Activated CD8-positive, alpha-beta T cell treated with anti-CD3 and anti-CD28 coated beads for 36 hours (primary cell): ENCODE measurements at regions not wholly inside any gene's neighbourhood (a gene's known extent, or its start where the extent isn't known, plus 50 kb on each side); places are given as distances from the start of the nearest gene placed in this dataset.

Experiments used
- ATAC-seq: fragments of 200-7000 bp; cut with Tn5 transposase; one replicate; pipeline ENCODE4 v1.10.0; 2021; ENCODE audit warnings: mild to moderate bottlenecking, moderate library complexity
- CTCF ChIA-PET: fragments of 350-600 bp; sonication (Branson Sonifier 250); formaldehyde crosslinking; loops from one replicate; lab custom pipeline; 2021; ENCODE audit warnings: antibody characterized with exemption; lab: Charles Lee
- POLR2A ChIA-PET: fragments of 350-600 bp; sonication (Branson Sonifier 250); formaldehyde crosslinking; loops from one replicate; lab custom pipeline; 2021; ENCODE audit warnings: antibody characterized with exemption; lab: Charles Lee
- DNase-seq: peaks from one replicate; pipeline ENCODE4 v3.0.0-alpha.2; 2020
- H3K27ac Mint-ChIP-seq: one replicate; pipeline ENCODE4 v1.8.0; 2021; ENCODE audit warnings: mild to moderate bottlenecking, mixed read lengths
- H3K27me3 Mint-ChIP-seq: one replicate; pipeline ENCODE4 v1.8.0; 2021; ENCODE audit warnings: mixed read lengths
- H3K36me3 Mint-ChIP-seq: one replicate; pipeline ENCODE4 v1.8.0; 2021; ENCODE audit warnings: low read depth, mixed read lengths
- H3K4me1 Mint-ChIP-seq: one replicate; pipeline ENCODE4 v1.8.0; 2021; ENCODE audit warnings: low read depth, mixed read lengths
- H3K4me3 Mint-ChIP-seq: one replicate; pipeline ENCODE4 v1.8.0; 2021; ENCODE audit warnings: mild to moderate bottlenecking, moderate library complexity, mixed read lengths
- H3K9me3 Mint-ChIP-seq: one replicate; pipeline ENCODE4 v1.8.0; 2021; ENCODE audit warnings: mixed read lengths
- intact Hi-C: fragments of 100-400 bp; cut with micrococcal nuclease; formaldehyde crosslinking; loops from one replicate; pipeline ENCODE4 v1.10.0; 2022
- TF ChIP-seq, protein P1 (sequence below): fragments of 200-600 bp; IDR thresholded peaks from one replicate; pipeline ENCODE4 v1.8.0; 2022; ENCODE audit warnings: antibody characterized with exemption, mild to moderate bottlenecking

- ChIA-PET POLR2A (no interaction called here), CTCF (no interaction called here)
- ATAC-seq (no peak), DNase-seq (no peak)
- Mint-ChIP-seq H3K9me3 (no peaks in the 10 kb centered on the region), H3K27ac (no peak overlapping the region), H3K4me1 (no peaks in the 10 kb centered on the region), H3K27me3 (no peaks in the 10 kb centered on the region), H3K36me3 (no peaks in the 10 kb centered on the region), H3K4me3 (no peak overlapping the region)
- intact Hi-C loops, result no loop called here
- TF ChIP-seq, protein P1, sequence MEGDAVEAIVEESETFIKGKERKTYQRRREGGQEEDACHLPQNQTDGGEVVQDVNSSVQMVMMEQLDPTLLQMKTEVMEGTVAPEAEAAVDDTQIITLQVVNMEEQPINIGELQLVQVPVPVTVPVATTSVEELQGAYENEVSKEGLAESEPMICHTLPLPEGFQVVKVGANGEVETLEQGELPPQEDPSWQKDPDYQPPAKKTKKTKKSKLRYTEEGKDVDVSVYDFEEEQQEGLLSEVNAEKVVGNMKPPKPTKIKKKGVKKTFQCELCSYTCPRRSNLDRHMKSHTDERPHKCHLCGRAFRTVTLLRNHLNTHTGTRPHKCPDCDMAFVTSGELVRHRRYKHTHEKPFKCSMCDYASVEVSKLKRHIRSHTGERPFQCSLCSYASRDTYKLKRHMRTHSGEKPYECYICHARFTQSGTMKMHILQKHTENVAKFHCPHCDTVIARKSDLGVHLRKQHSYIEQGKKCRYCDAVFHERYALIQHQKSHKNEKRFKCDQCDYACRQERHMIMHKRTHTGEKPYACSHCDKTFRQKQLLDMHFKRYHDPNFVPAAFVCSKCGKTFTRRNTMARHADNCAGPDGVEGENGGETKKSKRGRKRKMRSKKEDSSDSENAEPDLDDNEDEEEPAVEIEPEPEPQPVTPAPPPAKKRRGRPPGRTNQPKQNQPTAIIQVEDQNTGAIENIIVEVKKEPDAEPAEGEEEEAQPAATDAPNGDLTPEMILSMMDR, result no peak
Observed at GRCh38 chr18:76223403-76223802, 271.6 kb downstream of the ZNF516 start.

DNA sequence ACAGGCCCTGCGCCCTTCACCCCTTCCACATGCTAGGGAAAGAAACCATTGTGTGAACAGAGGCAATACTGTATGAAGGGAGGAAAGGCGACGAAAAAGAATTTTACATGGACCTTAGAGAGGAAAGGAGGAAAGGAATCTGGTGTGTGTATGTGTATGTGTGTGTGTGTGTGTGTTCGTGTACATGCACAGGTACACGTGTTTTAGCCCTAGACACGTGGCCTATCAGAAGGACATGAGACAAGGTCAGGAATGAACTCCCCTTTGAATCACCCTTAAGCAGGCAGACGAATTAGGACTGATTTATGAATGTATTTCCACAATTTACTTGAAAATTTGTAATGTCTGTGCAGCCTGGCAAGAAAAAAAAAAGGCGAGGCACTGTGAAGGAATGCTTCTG lies 276.0 kb downstream of the ZNF516 start:
- no peak overlapping the region for H3K4me3 Mint-ChIP-seq
- TF ChIP-seq, protein P1, result no peak
- no peaks in the 10 kb centered on the region for H3K4me1 Mint-ChIP-seq
- ChIA-PET CTCF (no interaction called here), POLR2A (no interaction called here)
- intact Hi-C loops, result no loop called here
- H3K36me3 Mint-ChIP-seq, result no peaks in the 10 kb centered on the region
- DNase-seq (no peak), ATAC-seq (no peak)
- H3K27me3 Mint-ChIP-seq, result no peaks in the 10 kb centered on the region
- no peak overlapping the region for H3K27ac Mint-ChIP-seq
- no peaks in the 10 kb centered on the region for H3K9me3 Mint-ChIP-seq

- no peak for ATAC-seq
- no peak overlapping the region for H3K4me3 Mint-ChIP-seq
- intact Hi-C loops, result no loop called here
- H3K4me1 Mint-ChIP-seq, result peaks cover 7% of the 10 kb centered on the region
- H3K27me3 Mint-ChIP-seq, result peaks cover 3% of the 10 kb centered on the region
- no peaks in the 10 kb centered on the region for H3K9me3 Mint-ChIP-seq
- H3K27ac Mint-ChIP-seq, result no peak overlapping the region
- TF ChIP-seq, protein P1, result no peak
- ChIA-PET POLR2A (no interaction called here), CTCF (no interaction called here)
- H3K36me3 Mint-ChIP-seq, result no peaks in the 10 kb centered on the region
- no peak for DNase-seq
Observed at GRCh38 chr18:76216096-76216495, 278.9 kb downstream of the ZNF516 start.

GRCh38 chr18:76213991-76214390 lies 281.1 kb downstream of the ZNF516 start:
- ChIA-PET POLR2A (no interaction called here), CTCF (no interaction called here)
- intact Hi-C loops, result no loop called here
- no peak overlapping the region for H3K27ac Mint-ChIP-seq
- H3K9me3 Mint-ChIP-seq, result no peaks in the 10 kb centered on the region
- no peaks in the 10 kb centered on the region for H3K36me3 Mint-ChIP-seq
- peaks cover 7% of the 10 kb centered on the region for H3K27me3 Mint-ChIP-seq
- DNase-seq, result no peak
- TF ChIP-seq, protein P1, result no peak
- no peak overlapping the region for H3K4me3 Mint-ChIP-seq
- no peak for ATAC-seq
- peaks cover 11% of the 10 kb centered on the region for H3K4me1 Mint-ChIP-seq

GRCh38 chr18:76212960-76213359 lies 282.1 kb downstream of the ZNF516 start:
- ATAC-seq, result no peak
- peak; percentile 30 for DNase-seq
- CTCF ChIA-PET, result no interaction called here

More at GRCh38 chr18:76212960-76213359, 282.1 kb downstream of the ZNF516 start:
- TF ChIP-seq, protein P1, result no peak
- Mint-ChIP-seq H3K4me3 (no peak overlapping the region), H3K27me3 (peaks cover 10% of the 10 kb centered on the region), H3K4me1 (peaks cover 11% of the 10 kb centered on the region), H3K9me3 (no peaks in the 10 kb centered on the region), H3K36me3 (no peaks in the 10 kb centered on the region), H3K27ac (no peak overlapping the region)
- intact Hi-C loops, result no loop called here
- POLR2A ChIA-PET, result no interaction called here
